Liver (tissue), 8 donors: ENCODE measurements at regions not wholly inside any gene's neighbourhood (a gene's known extent, or its start where the extent isn't known, plus 50 kb on each side); places are given as distances from the start of the nearest gene placed in this dataset.

Experiments used
- DNase-seq: peaks from one replicate; pipeline ENCODE4 v3.0.0-alpha.2; 2017; ENCODE audit warnings: low spot score
- H3K27ac ChIP-seq, 2 donors: one replicate each; pipeline ENCODE4 v1.7.0; 2013; ENCODE audit warnings: inconsistent platforms in 2 of 2, low read length in 2 of 2, control low read depth in 1 of 2, low read depth in 1 of 2, mild to moderate bottlenecking in 1 of 2
- H3K27me3 ChIP-seq, 4 donors: one replicate each; pipeline versions ENCODE4 v1.6.1 to v1.7.0; 2013; ENCODE audit warnings: low read length in 3 of 4, inconsistent platforms in 1 of 4, mild to moderate bottlenecking in 1 of 4, moderate library complexity in 1 of 4; ENCODE audit not compliant: control insufficient read depth in 4 of 4, insufficient read depth in 4 of 4
- H3K36me3 ChIP-seq, 4 donors: one replicate each; pipeline versions ENCODE4 v1.6.1 to v1.7.0; 2013; ENCODE audit warnings: low read length in 3 of 4, mild to moderate bottlenecking in 3 of 4, low read depth in 1 of 4, moderate library complexity in 1 of 4; ENCODE audit not compliant: control insufficient read depth in 4 of 4, insufficient read depth in 3 of 4
- H3K4me1 ChIP-seq, 4 donors: one replicate each; pipeline versions ENCODE4 v1.6.1 to v1.7.0; 2013; ENCODE audit warnings: low read length in 3 of 4, mild to moderate bottlenecking in 3 of 4, moderate library complexity in 1 of 4; ENCODE audit not compliant: control insufficient read depth in 4 of 4, insufficient read depth in 4 of 4
- H3K4me3 ChIP-seq, 3 donors: one replicate each; pipeline versions ENCODE4 v1.6.1 to v1.7.0; 2013; ENCODE audit warnings: low read length in 3 of 3, control low read depth in 1 of 3, low read depth in 1 of 3, mild to moderate bottlenecking in 1 of 3
- H3K9ac ChIP-seq, 2 donors: one replicate each; pipeline ENCODE4 v1.7.0; 2013; ENCODE audit warnings: low read length in 2 of 2, mild to moderate bottlenecking in 2 of 2, moderate library complexity in 2 of 2, control low read depth in 1 of 2, low read depth in 1 of 2
- H3K9me3 ChIP-seq, 4 donors: one replicate each; pipeline versions ENCODE4 v1.6.1 to v1.7.0; 2013; ENCODE audit warnings: low read length in 3 of 4; ENCODE audit not compliant: control insufficient read depth in 4 of 4
- ATF3 ChIP-seq: IDR thresholded peaks from 2 replicates; pipeline ENCODE4 v1.6.1; 2016; ENCODE audit warnings: antibody characterized with exemption
- CTCF ChIP-seq: fragments of 150-350 bp; IDR thresholded peaks from 2 replicates; pipeline ENCODE4 v1.5.1; 2017; ENCODE audit warnings: improper control_type of control experiment, low read depth, low read length; ENCODE audit not compliant: missing input control
- EGR1 ChIP-seq, 2 donors: IDR thresholded peaks; 2 replicates each; pipeline ENCODE4 v1.6.1; 2016 to 2018; ENCODE audit warnings: antibody characterized with exemption in 2 of 2, low read depth in 2 of 2
- FOXA1 ChIP-seq: IDR thresholded peaks from 2 replicates; pipeline ENCODE4 v1.6.1; 2016; ENCODE audit warnings: antibody characterized with exemption
- FOXA2 ChIP-seq: IDR thresholded peaks from 2 replicates; pipeline ENCODE4 v1.6.1; 2016; ENCODE audit warnings: antibody characterized with exemption
- GABPA ChIP-seq, 2 donors: IDR thresholded peaks in 1 of 2; conservative IDR thresholded peaks in 1 of 2; 2 replicates each; pipeline ENCODE4 v1.6.1; 2016; ENCODE audit warnings: antibody characterized with exemption in 2 of 2, mild to moderate bottlenecking in 1 of 2, moderate library complexity in 1 of 2
- HNF4A ChIP-seq, 2 donors: conservative IDR thresholded peaks; 2 replicates each; pipeline ENCODE4 v1.6.1; 2016; ENCODE audit warnings: antibody characterized with exemption in 2 of 2, mild to moderate bottlenecking in 2 of 2
- HNF4G ChIP-seq: IDR thresholded peaks from 2 replicates; pipeline ENCODE4 v1.6.1; 2016; ENCODE audit warnings: antibody characterized with exemption
- JUND ChIP-seq, 2 donors: IDR thresholded peaks; 2 replicates each; pipeline ENCODE4 v1.6.1; 2016; ENCODE audit warnings: antibody characterized with exemption in 2 of 2
- MAX ChIP-seq: IDR thresholded peaks from 2 replicates; pipeline ENCODE4 v1.6.1; 2016; ENCODE audit warnings: antibody characterized with exemption
- NR2F2 ChIP-seq: IDR thresholded peaks from 2 replicates; pipeline ENCODE4 v1.6.1; 2016; ENCODE audit warnings: antibody characterized with exemption
- RAD21 ChIP-seq, 2 donors: IDR thresholded peaks; 2 replicates each; pipeline ENCODE4 v1.6.1; 2016; ENCODE audit warnings: antibody characterized with exemption in 2 of 2, mild to moderate bottlenecking in 2 of 2
- REST ChIP-seq: IDR thresholded peaks from 2 replicates; pipeline ENCODE4 v1.6.1; 2016; ENCODE audit warnings: antibody characterized with exemption, mild to moderate bottlenecking
- RXRA ChIP-seq, 2 donors: IDR thresholded peaks; 2 replicates each; pipeline ENCODE4 v1.6.1; 2017 to 2018; ENCODE audit warnings: antibody characterized with exemption in 2 of 2, mild to moderate bottlenecking in 1 of 2
- SP1 ChIP-seq: IDR thresholded peaks from 2 replicates; pipeline ENCODE4 v1.6.1; 2018; ENCODE audit warnings: antibody characterized with exemption, mild to moderate bottlenecking
- TAF1 ChIP-seq: conservative IDR thresholded peaks from 2 replicates; pipeline ENCODE4 v1.6.1; 2016; ENCODE audit warnings: antibody characterized with exemption, mild to moderate bottlenecking
- YY1 ChIP-seq: IDR thresholded peaks from 2 replicates; pipeline ENCODE4 v1.6.1; 2016; ENCODE audit warnings: antibody characterized with exemption, mild to moderate bottlenecking
- ZBTB33 ChIP-seq: IDR thresholded peaks from 2 replicates; pipeline ENCODE4 v1.6.1; 2016; ENCODE audit warnings: antibody characterized with exemption
- WGBS: extraction: QIAGEN DNeasy Blood & Tissue Kit; methylation state at CpG from one replicate; pipeline ENCODE4 v1.1.7; 2013; 5-methylcytosine and 5-hydroxymethylcytosine counted together
- donor health status: healthy.
- donor health status: healthy.
- donor health status: healthy.
- donor health status: healthy.
- donor health status: healthy.

GRCh38 chr3:158912621-158913020, 110.8 kb downstream of the MFSD1 start:
- Histone ChIP-seq H3K9ac (no peak overlapping the region), H3K4me1 (no peaks in the 10 kb centered on the region), H3K36me3 (no peaks in the 10 kb centered on the region), H3K27ac (no peak overlapping the region), H3K4me3 (no peak overlapping the region), H3K27me3 (no peaks in the 10 kb centered on the region), H3K9me3 (peaks cover 0 to 1% (median 0%) of the 10 kb centered on the region in 4 donors)
- DNase-seq: no peak
- no peak for TF ChIP-seq REST
- no peak for TF ChIP-seq CTCF
- TF ChIP-seq NR2F2: no peak
- no peak for TF ChIP-seq EGR1 (IDR thresholded peaks at IDR 0.05; ENCODE audit: low read depth in 2 of 2)
- TF ChIP-seq FOXA1: no peak
- no peak for TF ChIP-seq YY1
- TF ChIP-seq RXRA (IDR thresholded peaks at IDR 0.05): no peak
- no peak for TF ChIP-seq ZBTB33
- no peak for TF ChIP-seq JUND (IDR thresholded peaks at IDR 0.05)
- TF ChIP-seq SP1: no peak
- no peak for TF ChIP-seq GABPA (IDR thresholded peaks at IDR 0.05 in 1 of 2, conservative IDR thresholded peaks at IDR 0.05 in 1 of 2)
- TF ChIP-seq ATF3: no peak
- TF ChIP-seq RAD21 (IDR thresholded peaks at IDR 0.05): no peak
- TF ChIP-seq HNF4A (conservative IDR thresholded peaks at IDR 0.05): no peak
- no peak for TF ChIP-seq HNF4G
- no peak for TF ChIP-seq MAX
- TF ChIP-seq FOXA2: no peak
- TF ChIP-seq TAF1: no peak
- WGBS: 89% methylated on average over 6 of the region's 6 CpGs
